Panc1 (cell line): ENCODE measurements at regions not wholly inside any gene's neighbourhood (a gene's known extent, or its start where the extent isn't known, plus 50 kb on each side); places are given as distances from the start of the nearest gene placed in this dataset.

Source experiments
- CTCF ChIP-seq: fragments of 450-650 bp; IDR thresholded peaks from 2 replicates; pipeline ENCODE4 v1.5.1; 2017; ENCODE audit warnings: mild to moderate bottlenecking
- POLR2AphosphoS5 ChIP-seq: IDR thresholded peaks from 2 replicates; pipeline ENCODE4 v1.6.1; 2012; ENCODE audit warnings: mild to moderate bottlenecking, low read depth, low read length, moderate library complexity
- REST ChIP-seq, 2 experiments: IDR thresholded peaks; 2 replicates each; pipeline ENCODE4 v1.6.1; 2011 to 2012; ENCODE audit warnings: low read depth in 2 of 2, control low read depth in 1 of 2, low read length in 1 of 2, mild to moderate bottlenecking in 1 of 2, moderate library complexity in 1 of 2; ENCODE audit not compliant: insufficient read depth in 1 of 2
- SIN3A ChIP-seq: IDR thresholded peaks from 2 replicates; pipeline ENCODE4 v1.6.1; 2012; ENCODE audit warnings: low read depth, mild to moderate bottlenecking, low read length, moderate library complexity, borderline replicate concordance; ENCODE audit not compliant: insufficient read depth
- TCF7L2 ChIP-seq: IDR thresholded peaks from 2 replicates; pipeline ENCODE4 v1.6.1; 2011; ENCODE audit warnings: mild to moderate bottlenecking, low read depth, low read length, inconsistent platforms

GRCh38 chr3:18888370-18888769 is 259.9 kb upstream of the KCNH8 start:
- TF ChIP-seq POLR2AphosphoS5 (no peak), CTCF (no peak), SIN3A (no peak), TCF7L2 (no peak), REST (IDR thresholded peaks at IDR 0.05; ENCODE audit: insufficient read depth in 1 of 2, low read depth in 2 of 2, low read length in 1 of 2) (no peak)
